ENCODE measurements at regions not wholly inside any gene's neighbourhood (a gene's known extent, or its start where the extent isn't known, plus 50 kb on each side); places are given as distances from the start of the nearest gene placed in this dataset.

GRCh38 chr22:22144858-22145257, 99.7 kb upstream of the VPREB1 start:
- no peak for DNase-seq

DNA sequence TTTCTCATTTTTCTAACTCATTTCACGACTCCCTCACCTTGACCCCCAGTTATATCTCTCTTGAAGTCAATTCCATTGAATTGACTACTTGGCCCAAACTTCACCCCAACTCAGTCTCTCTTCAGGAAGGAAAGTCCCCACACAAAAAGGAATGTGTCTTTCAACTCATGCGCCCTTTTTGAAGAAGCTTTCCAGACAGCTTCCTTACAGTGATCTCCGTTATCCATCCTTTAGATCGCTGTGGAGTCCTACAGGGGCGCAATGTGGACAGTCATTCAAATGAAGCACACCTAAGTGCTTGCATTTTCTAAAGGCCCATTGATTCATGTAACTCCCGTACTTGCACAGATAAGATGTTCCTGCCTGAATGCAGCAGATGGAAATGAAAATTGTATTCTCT, 101.1 kb upstream of the VPREB1 start:
- no peak for DNase-seq

DNA sequence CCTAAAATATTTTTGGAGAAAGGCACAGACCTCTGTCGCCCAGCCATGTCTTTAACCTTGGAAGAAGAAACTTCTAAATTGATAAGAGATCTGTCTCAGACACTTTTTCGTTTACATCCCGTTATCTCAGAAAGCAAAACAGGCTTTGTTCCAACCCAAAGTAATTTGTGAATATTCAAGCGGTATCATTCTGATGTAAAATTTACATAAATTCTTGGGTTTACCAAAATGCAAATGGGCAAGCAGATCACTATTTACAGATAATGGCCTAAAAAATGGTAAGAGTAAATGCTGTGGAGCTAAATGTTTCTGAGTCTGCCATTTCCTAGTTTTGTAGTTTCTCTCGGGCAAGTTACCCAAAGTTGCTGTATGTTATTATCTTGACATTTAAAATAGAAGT, 101.9 kb upstream of the VPREB1 start:
- no peak for DNase-seq

GRCh38 chr22:22141771-22142591, 102.6 kb upstream of the VPREB1 start:
- DNase-seq, result no peak

- DNase-seq, result no peak
These were observed 103.6 kb upstream of the VPREB1 start for GRCh38 chr22:22141031-22141430.

DNA sequence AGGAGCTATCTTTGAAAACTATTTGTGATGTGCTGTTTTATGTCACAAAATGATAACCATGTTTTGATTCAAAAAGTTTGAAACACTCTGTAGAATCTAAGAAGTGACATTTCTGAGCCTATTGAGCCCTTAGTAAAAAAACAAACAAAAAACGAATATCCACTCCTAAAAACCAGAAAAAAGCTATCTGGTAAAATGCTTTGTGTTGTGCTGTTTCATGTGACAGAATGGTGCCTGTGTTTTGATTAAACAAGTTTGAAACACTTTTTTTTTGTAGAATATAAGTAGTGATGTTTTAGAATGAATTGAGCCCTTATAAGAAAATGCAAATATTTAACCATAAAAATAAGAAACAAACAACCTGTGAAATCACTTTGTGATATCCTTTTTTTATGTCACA, 105.2 kb upstream of the VPREB1 start:
- DNase-seq, result no peak

DNA sequence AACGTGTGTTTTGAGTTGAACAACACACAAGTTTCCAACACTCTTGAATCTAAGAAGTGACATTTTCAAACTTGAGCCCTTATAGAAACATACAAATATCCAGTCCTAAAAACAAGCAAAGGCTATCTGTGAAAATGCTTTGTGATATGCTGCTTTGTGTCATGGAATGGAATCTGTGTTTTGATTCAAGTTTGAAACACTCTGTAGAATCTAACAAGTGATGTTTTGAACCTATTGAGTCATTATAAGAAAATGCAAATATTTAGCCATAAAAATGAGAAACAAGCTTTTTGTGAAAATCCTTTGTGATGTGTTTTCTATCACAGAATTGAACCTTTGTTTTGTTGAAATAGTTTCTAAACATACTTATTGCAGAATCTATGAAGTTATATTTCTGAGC, 105.7 kb upstream of the VPREB1 start:
- DNase-seq, result no peak

DNA sequence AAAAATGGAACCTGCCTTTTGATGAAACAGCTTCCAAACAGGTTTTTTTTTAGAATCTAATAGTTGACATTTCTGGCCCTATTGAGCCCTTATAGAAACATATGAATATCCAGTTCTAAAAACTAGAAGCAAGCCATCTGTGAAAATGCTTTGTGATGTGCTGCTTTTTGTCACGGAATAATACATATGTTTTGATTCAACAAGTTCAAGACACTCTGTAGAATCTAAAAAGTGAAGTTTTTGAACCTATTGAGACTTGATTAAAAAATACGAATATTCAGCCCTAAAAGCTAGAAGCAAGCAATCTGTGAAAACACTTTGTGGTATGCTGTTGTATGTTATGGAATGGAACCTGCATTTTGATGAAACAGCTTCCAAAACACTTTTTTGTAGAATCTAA, 106.7 kb upstream of the VPREB1 start:
- no peak for DNase-seq

DNA sequence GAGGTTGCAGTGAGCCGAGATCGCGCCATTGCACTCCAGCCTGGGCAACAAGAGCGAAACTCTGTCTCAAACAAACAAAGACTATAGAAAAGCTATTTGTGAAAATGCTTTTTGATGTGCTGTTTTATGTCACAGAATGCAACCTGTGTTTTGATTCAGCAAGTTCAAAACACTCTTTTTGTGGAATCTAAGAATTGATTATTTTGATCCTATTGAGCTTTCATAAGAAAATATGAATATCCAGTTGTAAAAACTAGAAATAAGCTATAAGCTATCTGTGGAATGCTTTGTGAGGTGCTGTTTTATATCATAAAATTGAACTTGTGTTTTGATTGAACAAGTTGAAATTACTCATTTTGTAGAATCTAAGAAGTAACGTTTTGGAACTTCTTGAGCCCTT, 110.7 kb upstream of the VPREB1 start:
- no peak for DNase-seq

GRCh38 chr22:22130953-22131608, 113.5 kb upstream of the VPREB1 start:
- DNase-seq, result no peak

DNA sequence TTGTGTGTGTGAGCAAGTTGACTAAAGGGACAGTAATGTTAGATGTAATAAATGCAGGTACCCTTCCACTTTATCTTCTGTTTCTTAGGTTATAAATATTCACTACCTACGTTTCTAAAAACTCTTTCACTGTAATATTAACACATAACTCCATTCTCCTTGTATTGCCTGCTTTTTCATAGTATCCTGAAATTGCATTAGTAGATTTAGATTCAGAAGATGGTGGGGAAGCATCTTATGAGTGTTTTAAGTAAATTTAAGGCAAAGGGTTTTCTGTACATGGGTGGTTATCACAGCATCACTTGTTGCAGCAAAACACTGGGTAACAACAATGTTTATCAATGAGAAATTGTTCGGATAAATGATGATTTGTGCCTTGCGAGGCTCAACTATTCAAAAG, 115.2 kb upstream of the VPREB1 start:
- DNase-seq, result no peak

DNA sequence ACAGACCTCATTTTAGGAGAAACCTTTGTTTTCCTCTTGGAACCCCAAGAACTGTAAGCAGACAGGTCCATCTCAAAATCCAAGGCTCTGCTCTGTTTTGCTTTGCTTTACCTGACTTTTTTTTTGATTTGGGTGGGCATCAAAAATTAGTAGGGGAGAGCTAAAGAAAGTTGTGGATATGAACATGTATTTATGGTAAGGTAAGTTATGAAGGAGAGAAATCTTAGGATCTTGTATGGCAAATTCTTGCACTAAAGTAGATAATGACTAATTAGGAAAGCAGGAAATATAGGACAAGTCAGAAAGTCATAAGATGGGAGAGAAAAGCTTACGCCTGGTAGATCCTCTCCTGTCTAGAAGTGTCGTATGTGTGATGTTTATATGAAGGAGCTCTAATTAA, 116.1 kb upstream of the VPREB1 start:
- no peak for DNase-seq

DNA sequence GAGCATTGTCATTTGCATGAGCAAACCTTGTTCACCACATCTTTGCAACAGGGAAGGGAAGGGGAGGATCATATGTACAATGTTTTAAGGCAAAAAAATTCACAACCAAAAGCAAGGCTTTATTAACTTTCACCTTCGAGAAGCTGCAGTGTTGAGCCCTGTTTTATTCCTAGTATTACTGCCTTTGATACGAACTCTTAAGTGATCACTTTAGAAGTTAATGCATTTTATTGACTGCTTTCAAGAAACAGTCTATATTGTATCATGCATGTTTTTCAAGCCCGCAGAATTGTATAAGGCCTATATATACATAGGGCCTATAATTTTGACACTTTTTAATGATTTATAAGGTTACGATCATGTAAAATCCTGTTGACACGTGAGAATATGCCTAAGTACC, 117.5 kb upstream of the VPREB1 start:
- no peak for DNase-seq

DNA sequence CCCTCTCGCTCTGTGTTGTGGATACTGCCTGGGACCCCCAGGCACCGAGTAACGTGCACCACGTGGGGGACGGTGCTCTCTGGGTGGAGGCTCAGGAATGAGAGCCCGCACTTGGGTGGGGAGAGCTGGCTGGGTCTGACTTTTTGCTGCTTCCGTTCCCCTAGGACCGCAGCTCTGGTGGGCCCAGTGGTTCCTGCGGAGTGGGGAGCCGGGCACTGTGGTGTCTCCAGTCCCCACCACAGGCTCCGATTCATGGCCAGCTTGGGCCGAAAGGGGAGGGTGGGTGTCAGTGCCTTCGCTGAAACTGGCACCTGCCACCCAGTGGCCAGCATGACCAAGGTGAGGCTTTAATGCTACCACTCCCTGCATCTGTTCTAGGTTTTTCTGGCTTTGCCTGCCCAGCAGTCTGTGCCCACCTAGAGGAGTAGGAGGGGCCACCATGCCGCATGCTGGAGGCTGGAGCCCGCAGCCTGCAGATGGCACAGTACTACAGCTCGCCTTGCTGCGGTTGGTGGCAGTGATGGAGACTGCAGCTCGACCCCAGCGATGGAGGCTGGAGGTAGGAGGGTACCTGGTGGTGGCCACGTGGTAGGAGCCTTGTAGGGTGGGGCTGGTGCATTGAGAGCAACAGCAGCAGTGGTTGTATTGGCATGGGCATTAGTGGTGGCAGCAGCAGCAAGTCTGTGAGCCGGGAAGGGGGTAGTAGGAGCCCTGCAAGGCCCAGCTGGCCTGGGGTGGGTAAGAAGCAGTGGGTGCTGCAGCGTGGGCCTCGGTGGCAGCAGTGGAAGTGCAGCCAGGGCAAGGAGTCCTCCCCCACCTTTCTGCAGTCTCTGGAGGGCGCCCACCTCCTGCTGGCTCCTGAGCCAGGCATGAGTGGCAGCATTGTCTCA, 118.8 kb upstream of the VPREB1 start:
- DNase-seq, result no peak

GRCh38 chr22:22125028-22125578, 119.5 kb upstream of the VPREB1 start:
- DNase-seq, result no peak

DNA sequence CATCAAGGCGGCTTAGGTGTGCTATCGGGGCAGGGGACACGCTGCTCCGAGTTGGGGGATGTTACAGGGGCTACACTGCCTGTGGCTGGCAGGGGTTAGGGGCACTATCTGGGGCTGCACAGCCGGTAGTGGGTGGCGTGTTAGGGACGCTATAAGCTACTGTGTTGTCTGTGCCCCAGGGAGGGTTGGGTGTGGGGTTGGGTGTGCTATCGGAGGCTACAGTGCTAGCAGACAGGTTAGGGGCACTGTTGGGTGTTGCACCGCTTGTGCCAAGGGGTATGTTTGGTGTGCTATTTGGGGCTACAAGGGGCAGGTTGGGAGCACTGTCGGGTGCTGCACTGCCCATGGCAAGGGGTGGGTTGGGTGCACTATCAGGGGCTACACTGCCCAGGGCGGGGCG, 120.2 kb upstream of the VPREB1 start:
- no peak for DNase-seq

GRCh38 chr22:22123960-22124278, 120.7 kb upstream of the VPREB1 start:
- no peak for DNase-seq

- no peak for DNase-seq
These were observed 121.2 kb upstream of the VPREB1 start for GRCh38 chr22:22123118-22123959.

DNA sequence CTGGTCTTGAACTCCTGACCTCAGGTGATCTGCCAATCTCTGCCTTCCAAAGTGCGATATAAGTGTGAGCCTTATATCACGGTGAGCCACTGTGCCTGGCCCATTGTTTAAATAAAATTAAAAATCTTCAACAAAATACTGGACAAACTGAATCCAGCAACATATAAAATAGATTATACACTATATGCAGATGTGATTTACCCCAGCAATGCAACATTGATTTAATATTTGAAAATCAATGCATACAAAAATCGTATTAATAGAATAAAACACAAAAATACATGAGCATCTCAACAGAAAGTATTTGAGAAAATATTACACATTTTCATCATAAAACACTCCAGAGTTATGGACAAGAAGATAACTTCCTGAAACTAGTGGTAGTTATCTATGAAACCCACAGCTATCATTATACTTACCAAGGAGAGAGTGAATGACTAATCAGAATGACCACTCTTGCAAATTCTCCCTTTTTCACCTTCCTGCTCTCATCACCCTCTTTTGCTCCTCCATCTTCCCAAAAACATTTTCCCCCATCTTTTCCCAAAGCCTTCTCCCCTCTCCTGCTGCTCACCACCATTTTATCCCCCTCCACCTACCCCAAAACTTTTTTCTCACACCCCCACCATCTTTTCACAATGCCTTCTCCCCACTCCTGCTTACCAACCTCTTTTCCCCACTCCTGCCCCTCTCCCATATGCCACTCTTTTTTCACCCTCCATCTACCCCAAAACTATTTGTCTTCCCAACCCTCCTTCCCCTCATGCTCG, 122.1 kb upstream of the VPREB1 start:
- DNase-seq, result no peak

DNA sequence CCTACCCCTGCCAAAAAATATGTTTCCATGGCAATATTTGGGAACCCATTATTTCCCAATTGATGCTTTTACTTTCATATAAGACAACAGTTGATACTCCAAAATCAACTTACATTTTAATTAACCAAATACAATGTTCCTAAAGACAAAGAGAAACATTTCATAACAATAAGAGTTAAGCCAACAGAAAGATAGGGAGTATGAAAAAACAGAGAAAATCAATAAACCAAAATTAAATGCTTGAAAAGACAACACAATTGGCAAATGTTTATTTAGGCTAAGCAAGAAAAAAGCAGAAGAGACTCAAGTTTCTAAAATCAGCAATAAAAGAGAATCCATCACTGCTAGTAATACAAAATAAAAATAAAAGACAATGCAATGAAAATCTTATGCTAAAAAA, 123.1 kb upstream of the VPREB1 start:
- no peak for DNase-seq

GRCh38 chr22:22120160-22120559, 124.4 kb upstream of the VPREB1 start:
- DNase-seq, result no peak

GRCh38 chr22:22118987-22119386, 125.6 kb upstream of the VPREB1 start:
- DNase-seq, result no peak
